ENCODE measurements at regions not wholly inside any gene's neighbourhood (a gene's known extent, or its start where the extent isn't known, plus 50 kb on each side); places are given as distances from the start of the nearest gene placed in this dataset.

DNA sequence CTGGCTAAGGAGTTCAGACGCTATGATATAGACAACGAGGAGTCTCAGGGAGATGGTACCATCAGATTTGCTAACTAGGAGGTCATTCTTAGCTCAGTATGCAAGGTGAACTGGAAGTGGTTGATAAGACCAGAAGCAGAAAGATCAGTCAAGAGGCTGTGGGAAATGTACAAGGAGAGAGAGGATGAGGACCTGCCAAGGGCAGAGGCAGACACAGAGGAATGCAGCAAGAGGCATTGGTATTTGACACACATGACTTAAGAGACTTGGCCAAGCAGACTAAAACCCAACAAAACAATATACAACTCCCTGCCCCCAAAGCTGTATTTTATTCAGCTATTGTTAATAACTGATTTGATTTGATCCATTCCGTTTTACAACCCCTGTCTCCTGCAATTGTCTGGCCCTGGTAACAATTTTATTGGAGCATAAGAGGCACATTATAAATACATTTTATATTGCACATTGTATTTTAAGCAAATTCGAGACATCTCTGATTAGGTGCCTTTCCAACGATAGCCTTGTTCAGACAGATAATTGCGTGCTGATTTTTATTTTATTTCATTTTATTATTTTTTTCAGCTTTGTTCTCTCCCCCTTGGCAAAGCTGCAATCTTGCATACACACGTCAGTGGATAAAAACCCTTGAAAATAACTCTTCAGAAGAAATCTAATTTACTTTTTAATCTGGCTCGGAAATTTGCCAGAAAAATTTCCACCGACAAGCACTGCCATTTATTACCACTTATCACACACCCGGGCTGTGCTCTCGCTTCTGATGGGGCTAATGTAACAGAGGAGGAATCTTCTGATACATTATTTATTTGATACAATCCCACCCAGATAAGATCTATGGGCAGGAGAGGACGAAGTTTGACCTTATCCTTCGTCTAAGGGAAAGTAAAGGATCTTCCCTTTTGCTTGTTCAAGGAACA lies 237.8 kb downstream of the NXPE2 start:
- TF ChIP-seq, protein P1, sequence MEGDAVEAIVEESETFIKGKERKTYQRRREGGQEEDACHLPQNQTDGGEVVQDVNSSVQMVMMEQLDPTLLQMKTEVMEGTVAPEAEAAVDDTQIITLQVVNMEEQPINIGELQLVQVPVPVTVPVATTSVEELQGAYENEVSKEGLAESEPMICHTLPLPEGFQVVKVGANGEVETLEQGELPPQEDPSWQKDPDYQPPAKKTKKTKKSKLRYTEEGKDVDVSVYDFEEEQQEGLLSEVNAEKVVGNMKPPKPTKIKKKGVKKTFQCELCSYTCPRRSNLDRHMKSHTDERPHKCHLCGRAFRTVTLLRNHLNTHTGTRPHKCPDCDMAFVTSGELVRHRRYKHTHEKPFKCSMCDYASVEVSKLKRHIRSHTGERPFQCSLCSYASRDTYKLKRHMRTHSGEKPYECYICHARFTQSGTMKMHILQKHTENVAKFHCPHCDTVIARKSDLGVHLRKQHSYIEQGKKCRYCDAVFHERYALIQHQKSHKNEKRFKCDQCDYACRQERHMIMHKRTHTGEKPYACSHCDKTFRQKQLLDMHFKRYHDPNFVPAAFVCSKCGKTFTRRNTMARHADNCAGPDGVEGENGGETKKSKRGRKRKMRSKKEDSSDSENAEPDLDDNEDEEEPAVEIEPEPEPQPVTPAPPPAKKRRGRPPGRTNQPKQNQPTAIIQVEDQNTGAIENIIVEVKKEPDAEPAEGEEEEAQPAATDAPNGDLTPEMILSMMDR (conservative IDR thresholded peaks at IDR 0.05 in 1 of 2, IDR thresholded peaks at IDR 0.05 in 1 of 2; ENCODE audit: low read depth in 1 of 2, low read length in 2 of 2), result no peak
- no peak for TF ChIP-seq EZH2 (IDR thresholded peaks at IDR 0.05; ENCODE audit: low read length, missing control alignments)
